Astrocyte (in vitro differentiated cells and primary cell): ENCODE measurements at regions not wholly inside any gene's neighbourhood (a gene's known extent, or its start where the extent isn't known, plus 50 kb on each side); places are given as distances from the start of the nearest gene placed in this dataset.

Experiments used
- DNase-seq: peaks from one replicate; pipeline ENCODE4 v3.0.0-alpha.2; 2010; ENCODE audit warnings: low read depth
- FAIRE-seq: peaks from 2 replicates; lab custom pipeline; 2011; peaks lifted over from hg19 to GRCh38; lab: Jason Lieb, UNC
- H2AFZ ChIP-seq: 2 replicates; pipeline ENCODE4 v1.6.0; 2012; ENCODE audit warnings: low read depth, low read length, inconsistent platforms
- H3K27ac ChIP-seq: 2 replicates; pipeline ENCODE4 v1.5.1; 2011; ENCODE audit warnings: low read depth, low read length, inconsistent platforms
- H3K27me3 ChIP-seq: 2 replicates; pipeline ENCODE4 v1.6.0; 2011; ENCODE audit warnings: low read length, inconsistent platforms; ENCODE audit not compliant: insufficient read depth
- H3K36me3 ChIP-seq: 2 replicates; pipeline ENCODE4 v1.5.1; 2011; ENCODE audit warnings: low read length, inconsistent platforms; ENCODE audit not compliant: insufficient read depth
- H3K4me1 ChIP-seq: 2 replicates; pipeline ENCODE4 v1.5.1; 2011; ENCODE audit warnings: low read length, inconsistent platforms; ENCODE audit not compliant: insufficient read depth
- H3K4me2 ChIP-seq: 2 replicates; pipeline ENCODE4 v1.6.0; 2012; ENCODE audit warnings: low read length, inconsistent platforms
- H3K4me3 ChIP-seq: 2 replicates; pipeline ENCODE4 v1.5.1; 2011; ENCODE audit warnings: low read depth, mild to moderate bottlenecking, low read length, inconsistent platforms; ENCODE audit not compliant: insufficient read depth
- H3K79me2 ChIP-seq: 2 replicates; pipeline ENCODE4 v1.6.0; 2012; ENCODE audit warnings: mild to moderate bottlenecking, low read length, inconsistent platforms; ENCODE audit not compliant: insufficient read depth
- H3K9ac ChIP-seq: 2 replicates; pipeline ENCODE4 v1.6.0; 2012; ENCODE audit warnings: mild to moderate bottlenecking, low read length, inconsistent platforms
- H3K9me3 ChIP-seq: 2 replicates; pipeline ENCODE4 v1.5.1; 2012; ENCODE audit warnings: low read depth, mild to moderate bottlenecking, low read length, inconsistent platforms; ENCODE audit not compliant: insufficient read depth
- H4K20me1 ChIP-seq: 2 replicates; pipeline ENCODE4 v1.6.0; 2012; ENCODE audit warnings: low read length, inconsistent platforms; ENCODE audit not compliant: insufficient read depth
- H3K27ac Mint-ChIP-seq: one replicate; pipeline ENCODE4 v1.8.0; 2021; ENCODE audit warnings: mild to moderate bottlenecking, mixed read lengths; ENCODE audit not compliant: unreplicated experiment
- H3K27me3 Mint-ChIP-seq: one replicate; pipeline ENCODE4 v1.8.0; 2021; ENCODE audit warnings: low read depth, mixed read lengths; ENCODE audit not compliant: unreplicated experiment
- H3K36me3 Mint-ChIP-seq: one replicate; pipeline ENCODE4 v1.8.0; 2021; ENCODE audit warnings: low read depth, mixed read lengths; ENCODE audit not compliant: unreplicated experiment
- H3K4me1 Mint-ChIP-seq: one replicate; pipeline ENCODE4 v1.8.0; 2021; ENCODE audit warnings: low read depth, mixed read lengths; ENCODE audit not compliant: unreplicated experiment
- H3K4me3 Mint-ChIP-seq: one replicate; pipeline ENCODE4 v1.8.0; 2021; ENCODE audit warnings: mild to moderate bottlenecking, moderate library complexity, mixed read lengths; ENCODE audit not compliant: unreplicated experiment
- H3K9me3 Mint-ChIP-seq: one replicate; pipeline ENCODE4 v1.8.0; 2021; ENCODE audit warnings: mild to moderate bottlenecking, mixed read lengths; ENCODE audit not compliant: unreplicated experiment
- CTCF ChIP-seq: IDR thresholded peaks from 2 replicates; pipeline ENCODE4 v1.5.1; 2011; ENCODE audit warnings: low read depth, mild to moderate bottlenecking, inconsistent platforms, low read length, moderate library complexity; ENCODE audit not compliant: insufficient read depth
- EZH2 ChIP-seq: IDR thresholded peaks from 2 replicates; pipeline ENCODE4 v1.6.1; 2012; ENCODE audit warnings: mild to moderate bottlenecking, low read length, inconsistent platforms; ENCODE audit not compliant: insufficient read depth

DNA sequence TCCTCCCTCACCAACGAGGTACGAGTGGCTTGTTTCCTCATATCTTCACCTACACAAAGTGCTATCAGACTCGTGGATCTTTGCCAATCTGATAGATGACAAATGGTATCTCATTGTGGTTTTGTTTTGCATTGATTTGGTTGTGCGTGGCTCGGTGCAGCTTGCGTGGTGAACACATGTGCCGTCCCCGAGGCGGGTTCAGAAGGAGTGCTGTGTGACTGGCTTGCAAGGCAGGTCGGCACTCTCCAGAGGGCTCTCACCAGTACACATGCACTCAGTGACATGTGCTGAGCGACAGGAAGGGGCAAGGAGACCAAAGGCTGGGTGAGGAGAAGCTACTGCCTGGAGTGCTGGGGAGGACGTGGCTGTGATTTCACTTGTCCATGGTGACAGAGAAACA lies 95.3 kb upstream of the PITX1 start:
- Mint-ChIP-seq H3K4me3 (no peak overlapping the region), H3K36me3 (peaks cover 1% of the 10 kb centered on the region), H3K9me3 (no peaks in the 10 kb centered on the region), H3K27ac (no peak overlapping the region), H3K4me1 (peaks cover under 1% of the 10 kb centered on the region), H3K27me3 (peaks cover 71% of the 10 kb centered on the region)
- Histone ChIP-seq H3K79me2 (no peaks in the 10 kb centered on the region), H3K4me3 (no peak overlapping the region), H3K9me3 (no peaks in the 10 kb centered on the region), H4K20me1 (no peaks in the 10 kb centered on the region), H3K9ac (no peak overlapping the region), H3K4me1 (peaks cover 4% of the 10 kb centered on the region), H3K27me3 (peaks cover 12% of the 10 kb centered on the region), H3K36me3 (no peaks in the 10 kb centered on the region), H2AFZ (no peak overlapping the region), H3K27ac (no peak overlapping the region), H3K4me2 (no peak overlapping the region)
- DNase-seq (no peak), FAIRE-seq (no peak)
- no peak for TF ChIP-seq EZH2
- no peak for TF ChIP-seq CTCF

- Mint-ChIP-seq H3K27me3 (peaks cover 75% of the 10 kb centered on the region), H3K36me3 (peaks cover 1% of the 10 kb centered on the region), H3K27ac (no peak overlapping the region), H3K4me3 (no peak overlapping the region), H3K4me1 (peaks cover 3% of the 10 kb centered on the region), H3K9me3 (no peaks in the 10 kb centered on the region)
- Histone ChIP-seq H3K79me2 (no peaks in the 10 kb centered on the region), H3K27ac (no peak overlapping the region), H3K9ac (no peak overlapping the region), H3K4me2 (peak overlapping the region; percentile 1), H3K36me3 (no peaks in the 10 kb centered on the region), H2AFZ (no peak overlapping the region), H3K4me3 (no peak overlapping the region), H4K20me1 (no peaks in the 10 kb centered on the region), H3K27me3 (peaks cover 13% of the 10 kb centered on the region), H3K9me3 (no peaks in the 10 kb centered on the region), H3K4me1 (peaks cover 4% of the 10 kb centered on the region)
- TF ChIP-seq CTCF, result no peak
- TF ChIP-seq EZH2, result no peak
- no peak for FAIRE-seq
- DNase-seq, result no peak
These were observed 94.3 kb upstream of the PITX1 start for GRCh38 chr5:135128361-135128760.

- Histone ChIP-seq H4K20me1 (no peaks in the 10 kb centered on the region), H3K27ac (no peak overlapping the region), H3K36me3 (no peaks in the 10 kb centered on the region), H3K9me3 (no peaks in the 10 kb centered on the region), H3K4me3 (no peak overlapping the region), H3K4me2 (peak overlapping the region; percentile 1), H3K4me1 (peaks cover 4% of the 10 kb centered on the region), H2AFZ (no peak overlapping the region), H3K79me2 (no peaks in the 10 kb centered on the region), H3K27me3 (peaks cover 15% of the 10 kb centered on the region), H3K9ac (no peak overlapping the region)
- Mint-ChIP-seq H3K4me3 (no peak overlapping the region), H3K36me3 (peaks cover 1% of the 10 kb centered on the region), H3K27me3 (peaks cover 75% of the 10 kb centered on the region), H3K27ac (no peak overlapping the region), H3K4me1 (peaks cover 3% of the 10 kb centered on the region), H3K9me3 (no peaks in the 10 kb centered on the region)
- no peak for TF ChIP-seq EZH2
- no peak for TF ChIP-seq CTCF
- DNase-seq (peak; percentile 79), FAIRE-seq (no peak)
These were observed 93.6 kb upstream of the PITX1 start for GRCh38 chr5:135127439-135128240.
